ENCODE measurements at regions not wholly inside any gene's neighbourhood (a gene's known extent, or its start where the extent isn't known, plus 50 kb on each side); places are given as distances from the start of the nearest gene placed in this dataset.
"Not testable (repeated sequence)": the region's sequence is repeated elsewhere in the genome, so short reads cannot be mapped to it uniquely, and the experiment has no call there.

- no peak for DNase-seq
Measured at GRCh38 chr11:90701716-90702115, 478.9 kb upstream of the CHORDC1 start.

GRCh38 chr11:90700789-90701439 is 478.1 kb upstream of the CHORDC1 start:
- no peak for DNase-seq

GRCh38 chr11:90699791-90700400 is 477.0 kb upstream of the CHORDC1 start:
- DNase-seq = no peak

GRCh38 chr11:90698238-90698637 is 475.4 kb upstream of the CHORDC1 start:
- no peak for DNase-seq

- not testable (repeated sequence) for DNase-seq
Measured at GRCh38 chr11:90675496-90675895, 452.6 kb upstream of the CHORDC1 start.

GRCh38 chr11:90669094-90669493 is 446.2 kb upstream of the CHORDC1 start:
- no peak for DNase-seq

GRCh38 chr11:90668502-90668901 is 445.7 kb upstream of the CHORDC1 start:
- no peak for DNase-seq

- no peak for DNase-seq
Measured at GRCh38 chr11:90661233-90661632, 438.4 kb upstream of the CHORDC1 start.

GRCh38 chr11:90656171-90656570 is 433.3 kb upstream of the CHORDC1 start:
- DNase-seq = no peak

GRCh38 chr11:90650153-90650552 is 427.3 kb upstream of the CHORDC1 start:
- DNase-seq = no peak

GRCh38 chr11:90646706-90647105 is 423.9 kb upstream of the CHORDC1 start:
- DNase-seq = no peak

GRCh38 chr11:90646266-90646665 is 423.4 kb upstream of the CHORDC1 start:
- no peak for DNase-seq

GRCh38 chr11:90639461-90639993 is 416.7 kb upstream of the CHORDC1 start:
- no peak for DNase-seq

GRCh38 chr11:90635886-90636285 is 413.0 kb upstream of the CHORDC1 start:
- DNase-seq = no peak

- no peak for DNase-seq
Measured at GRCh38 chr11:90635151-90635550, 412.3 kb upstream of the CHORDC1 start.

- no peak for DNase-seq
Measured at GRCh38 chr11:90630176-90630575, 407.3 kb upstream of the CHORDC1 start.

GRCh38 chr11:90629229-90629806 is 406.5 kb upstream of the CHORDC1 start:
- DNase-seq = no peak

- no peak for DNase-seq
Measured at GRCh38 chr11:90614318-90614717, 391.5 kb upstream of the CHORDC1 start.

- DNase-seq = not testable (repeated sequence)
Measured at GRCh38 chr11:90613037-90613436, 390.2 kb upstream of the CHORDC1 start.

GRCh38 chr11:90606721-90607120 is 383.9 kb upstream of the CHORDC1 start:
- DNase-seq = no peak

- no peak for DNase-seq
Measured at GRCh38 chr11:90601261-90601660, 378.4 kb upstream of the CHORDC1 start.

- no peak for DNase-seq
Measured at GRCh38 chr11:90594658-90595057, 371.8 kb upstream of the CHORDC1 start.

GRCh38 chr11:90593099-90593498 is 370.2 kb upstream of the CHORDC1 start:
- DNase-seq = no peak

- no peak for DNase-seq
Measured at GRCh38 chr11:90590286-90590685, 367.4 kb upstream of the CHORDC1 start.
